HepG2 (cell line): ENCODE measurements at regions not wholly inside any gene's neighbourhood (a gene's known extent, or its start where the extent isn't known, plus 50 kb on each side); places are given as distances from the start of the nearest gene placed in this dataset.

Experiments
- ATAC-seq: fragments of 200-7000 bp; cut with Tn5 transposase; 3 replicates; pipeline ENCODE4 v1.9.1; 2020; ENCODE audit warnings: mild to moderate bottlenecking, moderate library complexity
- BruUV-seq: library from RNA; stranded (reverse); fragments of 400-500 nt; replicated peaks from 2 replicates; lab custom pipeline; 2021; lab: Mats Ljungman, UMichigan
- CTCF ChIA-PET: fragments of 300-600 bp; formaldehyde crosslinking; extraction: SDS; loops from one replicate; lab custom pipeline; 2021; ENCODE audit warnings: low total read pairs, inconsistent platforms, low intra/inter-chr PET ratio; lab: Yijun Ruan, JAX
- POLR2A ChIA-PET: fragments of 350-600 bp; sonication (Branson Sonifier 250); formaldehyde crosslinking; loops from one replicate; lab custom pipeline; 2020; ENCODE audit warnings: antibody characterized with exemption, inconsistent platforms; lab: Yijun Ruan, JAX
- DNase-seq: peaks from one replicate; pipeline ENCODE4 v3.0.0-alpha.2; 2015; ENCODE audit warnings: low spot score
- FAIRE-seq: peaks from 3 replicates; lab custom pipeline; 2011; peaks lifted over from hg19 to GRCh38; lab: Jason Lieb, UNC
- H2AFZ ChIP-seq: one replicate; pipeline ENCODE4 v1.6.1; 2011; ENCODE audit warnings: low read length, inconsistent platforms
- H3K27ac ChIP-seq: fragments of 300-600 bp; 3 replicates; pipeline ENCODE4 v1.8.0; 2011; ENCODE audit warnings: mixed run types, mild to moderate bottlenecking, mixed read lengths, low read length, inconsistent platforms; ENCODE audit not compliant: insufficient read depth; ENCODE audit errors: extremely low read length
- H3K27me3 ChIP-seq, 2 experiments: fragments of 200-600 bp in 1 of 2; 2 replicates in 1 of 2; 3 replicates in 1 of 2; pipeline versions ENCODE4 v1.6.0 to v1.8.0; 2011; ENCODE audit warnings: low read length in 2 of 2, mild to moderate bottlenecking in 2 of 2, moderate library complexity in 2 of 2, inconsistent platforms in 1 of 2; ENCODE audit not compliant: insufficient read depth in 2 of 2, control insufficient read depth in 1 of 2
- H3K36me3 ChIP-seq, 2 experiments: fragments of 200-600 bp in 1 of 2; replicated peaks in 1 of 2; 2 replicates in 1 of 2; 3 replicates in 1 of 2; pipeline versions ENCODE4 v1.5.1 to v1.8.0; 2011; ENCODE audit warnings: low read length in 2 of 2, inconsistent platforms in 1 of 2; ENCODE audit not compliant: insufficient read depth in 2 of 2, control insufficient read depth in 1 of 2
- H3K4me1 ChIP-seq: 2 replicates; pipeline ENCODE4 v1.5.1; 2012; ENCODE audit warnings: low read length, inconsistent platforms; ENCODE audit not compliant: insufficient read depth
- H3K4me2 ChIP-seq: 2 replicates; pipeline ENCODE4 v1.6.0; 2011; ENCODE audit warnings: low read depth, low read length, inconsistent platforms
- H3K4me3 ChIP-seq, 3 experiments: fragments of 200-600 bp in 1 of 3; sonication (generic), shearing (Covaris generic) in 1 of 3; replicated peaks in 1 of 3; 2 replicates each; pipeline ENCODE4 v1.5.1; 2011 to 2016; ENCODE audit warnings: low read length in 3 of 3, inconsistent platforms in 2 of 3, low read depth in 2 of 3, mild to moderate bottlenecking in 2 of 3, control low read depth in 1 of 3, mixed read lengths in 1 of 3; ENCODE audit not compliant: insufficient read depth in 1 of 3
- H3K79me2 ChIP-seq: one replicate; pipeline ENCODE4 v1.6.1; 2011; ENCODE audit warnings: low read length, inconsistent platforms; ENCODE audit not compliant: insufficient read depth
- H3K9ac ChIP-seq: 2 replicates; pipeline ENCODE4 v1.6.0; 2011; ENCODE audit warnings: mild to moderate bottlenecking, low read depth, low read length, inconsistent platforms; ENCODE audit not compliant: insufficient read depth
- H3K9me3 ChIP-seq: 2 replicates; pipeline ENCODE4 v1.5.1; 2012; ENCODE audit warnings: mild to moderate bottlenecking, low read length
- H4K20me1 ChIP-seq: 2 replicates; pipeline ENCODE4 v1.6.0; 2011; ENCODE audit warnings: inconsistent platforms, mild to moderate bottlenecking, low read length, moderate library complexity; ENCODE audit not compliant: insufficient read depth
- ASH2L ChIP-seq: fragments of 300-600, 200-600 bp; sonication (generic); IDR thresholded peaks from 2 replicates; pipeline ENCODE4 v1.7.0; 2017; ENCODE audit warnings: low read depth, mild to moderate bottlenecking, moderate library complexity, mixed read lengths, low read length; ENCODE audit not compliant: insufficient read length
- ATF3 ChIP-seq: sonication (generic); formaldehyde crosslinking; IDR thresholded peaks from 2 replicates; pipeline ENCODE4 v1.4.0; 2020; ENCODE audit warnings: missing genetic modification reagents
- ELF3 ChIP-seq: IDR thresholded peaks from 2 replicates; pipeline ENCODE4 v1.6.1; 2016; ENCODE audit warnings: missing genetic modification reagents, missing compliant biosample characterization
- FOXP4 ChIP-seq: sonication (generic); formaldehyde crosslinking; IDR thresholded peaks from 2 replicates; pipeline ENCODE4 v1.4.0; 2020; ENCODE audit warnings: missing genetic modification reagents
- HDAC2 ChIP-seq: sonication (generic); formaldehyde crosslinking; IDR thresholded peaks from 2 replicates; pipeline ENCODE4 v1.4.0; 2020; ENCODE audit warnings: missing genetic modification reagents
- HMGA1 ChIP-seq: sonication (generic); formaldehyde crosslinking; conservative IDR thresholded peaks from 2 replicates; pipeline ENCODE4 v1.4.0; 2020; ENCODE audit warnings: missing genetic modification reagents
- HNRNPUL1 ChIP-seq: fragments of 200-400 bp; formaldehyde crosslinking; IDR thresholded peaks from 2 replicates; pipeline ENCODE4 v1.6.1; 2017; ENCODE audit warnings: low read depth, mild to moderate bottlenecking, low read length, moderate library complexity
- HOXD1 ChIP-seq: sonication (generic); formaldehyde crosslinking; IDR thresholded peaks from 2 replicates; pipeline ENCODE4 v1.5.0; 2020; ENCODE audit warnings: missing genetic modification reagents
- JARID2 ChIP-seq: sonication (generic); formaldehyde crosslinking; IDR thresholded peaks from 2 replicates; pipeline ENCODE4 v1.8.1; 2023; ENCODE audit warnings: missing genetic modification reagents, inconsistent platforms; ENCODE audit not compliant: insufficient replicate concordance
- KAT2B ChIP-seq: fragments of 150-350 bp; IDR thresholded peaks from 2 replicates; pipeline ENCODE4 v1.6.1; 2014; ENCODE audit warnings: low read depth, low read length, borderline replicate concordance
- LCORL ChIP-seq, 2 experiments: fragments of 450-650 bp in 1 of 2; sonication (generic) in 1 of 2; formaldehyde crosslinking in 1 of 2; IDR thresholded peaks; 2 replicates each; pipeline versions ENCODE4 v1.5.0 to v1.6.1; 2017 to 2020; ENCODE audit warnings: antibody characterized with exemption in 1 of 2, missing genetic modification reagents in 1 of 2
- POGZ ChIP-seq: sonication (generic); formaldehyde crosslinking; IDR thresholded peaks from 2 replicates; pipeline ENCODE4 v1.4.0; 2020; ENCODE audit warnings: mild to moderate bottlenecking, missing genetic modification reagents
- SIN3B ChIP-seq: fragments of 150-350 bp; IDR thresholded peaks from 2 replicates; pipeline ENCODE4 v1.6.1; 2014; ENCODE audit warnings: low read length
- TCF7L2 ChIP-seq: IDR thresholded peaks from 2 replicates; pipeline ENCODE4 v1.6.1; 2011; ENCODE audit warnings: mild to moderate bottlenecking, low read depth, low read length, moderate library complexity
- TMF1 ChIP-seq: sonication (generic); formaldehyde crosslinking; IDR thresholded peaks from 2 replicates; pipeline ENCODE4 v1.8.1; 2022; ENCODE audit warnings: low read depth, missing genetic modification reagents
- ZNF121 ChIP-seq: sonication (generic); formaldehyde crosslinking; IDR thresholded peaks from 2 replicates; pipeline ENCODE4 v1.5.0; 2020; ENCODE audit warnings: mild to moderate bottlenecking, missing genetic modification reagents
- ZNF292 ChIP-seq: sonication (generic); formaldehyde crosslinking; IDR thresholded peaks from 2 replicates; pipeline ENCODE4 v1.8.1; 2022; ENCODE audit warnings: mild to moderate bottlenecking, low read depth, missing genetic modification reagents, borderline replicate concordance
- ZNF354B ChIP-seq: sonication (generic); formaldehyde crosslinking; IDR thresholded peaks from 2 replicates; pipeline ENCODE4 v1.8.0; 2022; ENCODE audit warnings: mild to moderate bottlenecking, missing genetic modification reagents
- ZNF547 ChIP-seq: sonication (generic); formaldehyde crosslinking; IDR thresholded peaks from 2 replicates; pipeline ENCODE4 v1.5.1; 2020; ENCODE audit warnings: mild to moderate bottlenecking, missing genetic modification reagents
- ZNF772 ChIP-seq: sonication (generic); formaldehyde crosslinking; IDR thresholded peaks from 2 replicates; pipeline ENCODE4 v1.5.0; 2020; ENCODE audit warnings: mild to moderate bottlenecking, missing genetic modification reagents
- WGBS: methylation state at CpG from one replicate; pipeline ENCODE4 v1.1.6; 2017; ENCODE audit warnings: low lambda C conversion rate; 5-methylcytosine and 5-hydroxymethylcytosine counted together
- in situ Hi-C: cut with HindIII; loops from 2 replicates; pipeline ENCODE4 v1.10.0; 2017; ENCODE audit warnings: low pct_unique_long_range_greater_than_20kb; ENCODE audit not compliant: extremely low pct_ligation_motif_present
- intact Hi-C: fragments of 100-400 bp; cut with micrococcal nuclease; formaldehyde crosslinking; loops from one replicate; pipeline ENCODE4 v1.10.0; 2022; ENCODE audit not compliant: unreplicated experiment

- Histone ChIP-seq H3K4me3 (no peak overlapping the region), H3K9ac (no peak overlapping the region), H3K27me3 (no peaks in the 10 kb centered on the region; a peak in 1 of 5 replicates), H3K27ac (no peak overlapping the region), H2AFZ (no peak overlapping the region), H3K4me2 (no peak overlapping the region), H4K20me1 (no peaks in the 10 kb centered on the region), H3K36me3 (no peaks in the 10 kb centered on the region), H3K79me2 (no peaks in the 10 kb centered on the region), H3K4me1 (no peaks in the 10 kb centered on the region), H3K9me3 (no peaks in the 10 kb centered on the region)
- DNase-seq (no peak), FAIRE-seq (no peak), ATAC-seq (no peak)
- intact Hi-C loops (no loop called here), in situ Hi-C loops (no loop called here)
- ChIA-PET POLR2A (no interaction called here), CTCF (no interaction called here)
- no TSS peak for BruUV-seq
- TF ChIP-seq HDAC2 (CRISPR knock-in tag) (no peak), HNRNPUL1 (no peak), TMF1 (CRISPR knock-in tag) (no peak), HOXD1 (CRISPR knock-in tag) (no peak), HMGA1 (CRISPR knock-in tag) (no peak), ZNF547 (CRISPR knock-in tag) (no peak), ELF3 (CRISPR knock-in tag) (no peak), ZNF292 (no peak), ZNF772 (CRISPR knock-in tag) (no peak)
Observed at GRCh38 chr3:30073040-30073439, 533.4 kb upstream of the TGFBR2 start.

GRCh38 chr3:30073622-30074021 lies 532.8 kb upstream of the TGFBR2 start:
- 0% methylated on average over 1 of the region's 1 CpG for WGBS
- no peak overlapping the region for H3K4me2 ChIP-seq
- no peaks in the 10 kb centered on the region; a peak in 1 of 5 replicates for H3K27me3 ChIP-seq
- H2AFZ ChIP-seq, result no peak overlapping the region
- CTCF ChIA-PET, result no interaction called here
- FAIRE-seq (no peak), DNase-seq (no peak), ATAC-seq (no peak)
- no peaks in the 10 kb centered on the region for H3K4me1 ChIP-seq
- no peak overlapping the region for H3K4me3 ChIP-seq
- H3K79me2 ChIP-seq, result no peaks in the 10 kb centered on the region
- no TSS peak for BruUV-seq
- intact Hi-C loops (no loop called here), in situ Hi-C loops (no loop called here)
- H4K20me1 ChIP-seq, result no peaks in the 10 kb centered on the region
- H3K36me3 ChIP-seq, result no peaks in the 10 kb centered on the region
- H3K27ac ChIP-seq, result no peak overlapping the region
- H3K9me3 ChIP-seq, result no peaks in the 10 kb centered on the region
- POLR2A ChIA-PET, result no interaction called here
- H3K9ac ChIP-seq, result no peak overlapping the region
- no peak for TF ChIP-seq ZNF121 (CRISPR knock-in tag)
- TF ChIP-seq LCORL (IDR thresholded peaks at IDR 0.05), result no peak
- TF ChIP-seq LCORL (CRISPR knock-in tag; IDR thresholded peaks at IDR 0.05), result no peak
- TF ChIP-seq KAT2B, result no peak
- TF ChIP-seq POGZ, result no peak
- TF ChIP-seq SIN3B, result no peak
- no peak for TF ChIP-seq TCF7L2
- TF ChIP-seq ZNF354B, result no peak
- no peak for TF ChIP-seq ASH2L
- no peak for TF ChIP-seq ATF3
- no peak for TF ChIP-seq JARID2
- no peak for TF ChIP-seq FOXP4 (CRISPR knock-in tag)
